ENCODE measurements at regions not wholly inside any gene's neighbourhood (a gene's known extent, or its start where the extent isn't known, plus 50 kb on each side); places are given as distances from the start of the nearest gene placed in this dataset.
A peak's percentile ranks its signal among the peaks of the same experiment; 100 is the strongest.

DNA sequence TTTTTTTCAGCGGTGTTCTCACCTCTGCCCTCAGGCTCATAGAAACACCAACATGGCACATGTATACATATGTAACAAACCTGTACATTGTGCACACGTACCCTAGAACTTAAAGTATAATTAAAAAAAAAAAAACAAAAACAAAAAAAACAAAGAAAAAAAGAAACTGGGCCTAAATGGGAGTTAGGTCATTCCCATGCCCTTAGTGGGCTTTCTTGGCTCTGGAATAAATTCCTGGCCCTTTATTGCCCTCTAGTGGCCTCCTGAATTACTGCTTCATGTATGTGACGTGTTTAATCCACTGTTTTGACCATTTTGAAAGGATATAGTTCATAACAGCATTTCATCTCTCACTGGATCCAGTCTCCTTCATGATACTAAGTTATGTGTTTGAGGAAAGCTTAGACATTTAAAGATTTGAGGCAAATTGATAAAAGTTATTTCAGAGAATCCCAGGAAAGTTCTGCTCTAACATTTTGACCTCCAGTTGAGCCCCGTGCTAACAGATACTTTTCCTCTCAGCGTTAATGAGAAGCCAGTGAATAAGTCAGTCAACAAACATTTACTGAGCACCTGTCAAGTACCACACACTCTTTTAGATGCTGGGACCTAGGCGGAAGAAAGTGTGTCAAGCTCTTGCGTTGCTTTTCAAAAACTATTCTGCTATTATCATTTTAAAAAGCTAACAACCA, 54.7 kb upstream of the SYPL1 start:
- peak; percentile 71 for DNase-seq

DNA sequence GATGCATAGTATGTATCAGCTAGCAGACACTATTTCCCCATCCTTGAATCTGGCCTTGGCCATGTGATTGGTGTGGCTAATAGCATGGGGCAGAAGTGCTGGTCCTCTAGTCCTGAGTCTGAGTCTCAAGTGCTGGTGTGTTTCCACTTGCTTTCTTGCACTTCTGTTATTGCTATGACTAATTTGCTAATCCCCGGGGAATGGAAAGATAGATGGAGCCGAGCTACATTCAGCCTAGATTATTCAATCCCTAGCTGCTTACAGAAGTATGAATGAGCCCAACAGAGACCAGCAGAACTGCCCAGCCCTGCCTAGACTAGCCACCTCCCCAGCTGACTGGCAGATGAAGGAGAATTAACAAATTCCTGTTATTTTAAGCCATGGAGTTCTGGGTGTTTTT, 53.2 kb upstream of the SYPL1 start:
- no peak for DNase-seq

DNA sequence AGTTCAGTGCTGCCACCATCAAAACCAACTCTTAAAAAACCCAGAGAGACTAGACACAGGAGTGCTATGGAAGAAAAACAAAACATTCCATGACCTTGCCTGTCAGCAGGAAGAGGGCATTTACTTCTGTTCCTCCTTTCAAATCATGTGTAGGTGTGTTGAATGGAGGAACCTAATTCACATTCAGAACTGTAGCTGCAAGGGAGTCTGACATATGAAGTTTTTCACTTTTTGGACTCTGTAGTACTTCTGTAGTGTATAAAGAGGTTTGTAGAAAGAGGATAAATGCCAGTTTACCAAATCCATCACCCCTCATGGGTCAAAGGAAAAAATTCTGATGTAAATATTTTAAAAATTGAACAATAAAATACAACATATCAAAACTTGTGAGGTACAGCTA, 51.1 kb upstream of the SYPL1 start:
- no peak for DNase-seq
